ENCODE measurements at regions not wholly inside any gene's neighbourhood (a gene's known extent, or its start where the extent isn't known, plus 50 kb on each side); places are given as distances from the start of the nearest gene placed in this dataset.

GRCh38 chr7:47724335-47724982 is 142.5 kb upstream of the TNS3 start:
- Histone ChIP-seq H3K9me3 (ENCODE audit: control insufficient read depth in 4 of 4, insufficient read depth in 3 of 4, low read length in 3 of 4) (no peaks in the 10 kb centered on the region), H3K9ac (ENCODE audit: insufficient read depth in 1 of 2, low read length in 2 of 2) (no peak overlapping the region), H3K4me1 (ENCODE audit: control insufficient read depth in 5 of 5, insufficient read depth in 5 of 5, low read length in 5 of 5) (peaks cover 0 to 25% (median 4%) of the 10 kb centered on the region in 5 donors), H3K36me3 (ENCODE audit: control insufficient read depth in 4 of 4, insufficient read depth in 4 of 4, low read length in 4 of 4) (no peaks in the 10 kb centered on the region), H3K27me3 (ENCODE audit: control insufficient read depth in 3 of 3, insufficient read depth in 3 of 3, low read length in 2 of 3) (no peaks in the 10 kb centered on the region), H3K4me3 (no peak overlapping the region), H3K27ac (ENCODE audit: low read depth in 1 of 2, low read length in 1 of 2) (no peak overlapping the region)
- DNase-seq (peak; percentile 54 to 72 (median 61)), ATAC-seq (ENCODE audit: insufficient read depth, low FRiP score) (no peak)
- 85 to 90% methylated on average over 12 of the region's 12 CpGs for WGBS, 2 donors
- TF ChIP-seq CTCF (IDR thresholded peaks at IDR 0.05; ENCODE audit: control extremely low read depth, extremely low read depth) = no peak

DNA sequence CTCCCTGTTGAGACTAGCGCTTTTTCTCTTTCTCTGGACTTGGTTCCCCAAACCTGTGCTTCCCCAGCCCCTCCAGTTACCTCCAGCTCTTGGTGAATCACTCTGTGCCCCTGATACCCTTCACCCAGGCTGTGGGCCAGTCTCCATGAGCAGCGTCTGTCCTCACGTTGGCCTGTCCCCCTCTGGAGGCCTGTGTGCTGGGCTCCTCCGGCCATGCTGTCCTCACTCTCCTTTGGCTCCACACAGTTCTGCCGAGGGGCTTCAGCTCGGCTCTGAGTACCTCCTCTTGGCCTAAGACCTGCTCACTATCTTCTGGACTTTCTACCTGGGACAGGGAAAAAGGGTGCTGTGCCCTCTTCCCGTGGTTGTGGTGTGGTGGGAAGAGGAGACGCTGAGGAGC is 140.2 kb upstream of the TNS3 start:
- no peaks in the 10 kb centered on the region for H3K9me3 ChIP-seq (ENCODE audit: control insufficient read depth in 4 of 4, insufficient read depth in 3 of 4, low read length in 3 of 4)
- H3K4me3 ChIP-seq = no peak overlapping the region
- H3K9ac ChIP-seq (ENCODE audit: insufficient read depth in 1 of 2, low read length in 2 of 2) = no peak overlapping the region
- no peaks in the 10 kb centered on the region for H3K36me3 ChIP-seq (ENCODE audit: control insufficient read depth in 4 of 4, insufficient read depth in 4 of 4, low read length in 4 of 4)
- H3K4me1 ChIP-seq (ENCODE audit: control insufficient read depth in 5 of 5, insufficient read depth in 5 of 5, low read length in 5 of 5) = peaks cover 0 to 27% (median 4%) of the 10 kb centered on the region in 5 donors
- H3K27ac ChIP-seq (ENCODE audit: low read depth in 1 of 2, low read length in 1 of 2) = no peak overlapping the region
- no peak for TF ChIP-seq CTCF (IDR thresholded peaks at IDR 0.05; ENCODE audit: control extremely low read depth, extremely low read depth)
- ATAC-seq (ENCODE audit: insufficient read depth, low FRiP score) (no peak), DNase-seq (no peak)
- H3K27me3 ChIP-seq (ENCODE audit: control insufficient read depth in 3 of 3, insufficient read depth in 3 of 3, low read length in 2 of 3) = no peaks in the 10 kb centered on the region
- 95 to 97% methylated on average over 8 of the region's 8 CpGs for WGBS, 2 donors

DNA sequence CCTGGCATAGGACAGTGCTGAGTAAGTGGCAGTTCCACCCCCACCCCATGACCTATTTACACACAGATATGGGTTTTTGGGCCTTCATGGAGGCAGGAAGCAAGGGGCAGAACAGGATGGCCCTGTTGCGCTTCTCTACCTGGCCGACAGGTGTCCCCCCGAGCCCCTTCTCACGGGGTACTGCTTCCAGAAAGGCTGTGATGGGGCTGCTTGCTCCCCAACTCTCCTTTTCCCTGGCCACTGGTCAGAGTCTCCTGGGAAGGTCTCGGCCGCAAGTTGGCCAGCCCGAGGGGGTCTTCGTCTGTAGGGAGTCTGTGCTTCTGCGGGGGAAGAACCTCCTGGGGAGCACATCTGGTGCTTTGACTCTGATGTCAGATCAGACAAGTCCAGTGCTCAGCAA is 139.8 kb upstream of the TNS3 start:
- Histone ChIP-seq H3K27me3 (ENCODE audit: control insufficient read depth in 3 of 3, insufficient read depth in 3 of 3, low read length in 2 of 3) (no peaks in the 10 kb centered on the region), H3K4me3 (no peak overlapping the region), H3K4me1 (ENCODE audit: control insufficient read depth in 5 of 5, insufficient read depth in 5 of 5, low read length in 5 of 5) (peaks cover 0 to 27% (median 4%) of the 10 kb centered on the region in 5 donors), H3K9me3 (ENCODE audit: control insufficient read depth in 4 of 4, insufficient read depth in 3 of 4, low read length in 3 of 4) (no peaks in the 10 kb centered on the region), H3K36me3 (ENCODE audit: control insufficient read depth in 4 of 4, insufficient read depth in 4 of 4, low read length in 4 of 4) (no peaks in the 10 kb centered on the region), H3K27ac (ENCODE audit: low read depth in 1 of 2, low read length in 1 of 2) (no peak overlapping the region), H3K9ac (ENCODE audit: insufficient read depth in 1 of 2, low read length in 2 of 2) (no peak overlapping the region)
- no peak for ATAC-seq (ENCODE audit: insufficient read depth, low FRiP score)
- no peak for TF ChIP-seq CTCF (IDR thresholded peaks at IDR 0.05; ENCODE audit: control extremely low read depth, extremely low read depth)
- WGBS, 2 donors = 95 to 96% methylated on average over 9 of the region's 9 CpGs
- DNase-seq = no peak

GRCh38 chr7:47720907-47721244 is 139.0 kb upstream of the TNS3 start:
- no peak for ATAC-seq (ENCODE audit: insufficient read depth, low FRiP score)
- no peaks in the 10 kb centered on the region for H3K27me3 ChIP-seq (ENCODE audit: control insufficient read depth in 3 of 3, insufficient read depth in 3 of 3, low read length in 2 of 3)
- WGBS, 2 donors = 89 to 93% methylated on average over 8 of the region's 8 CpGs
- H3K9me3 ChIP-seq (ENCODE audit: control insufficient read depth in 4 of 4, insufficient read depth in 3 of 4, low read length in 3 of 4) = no peaks in the 10 kb centered on the region
- no peak for DNase-seq
- no peak overlapping the region for H3K4me3 ChIP-seq
- H3K36me3 ChIP-seq (ENCODE audit: control insufficient read depth in 4 of 4, insufficient read depth in 4 of 4, low read length in 4 of 4) = no peaks in the 10 kb centered on the region
- TF ChIP-seq CTCF (IDR thresholded peaks at IDR 0.05; ENCODE audit: control extremely low read depth, extremely low read depth) = no peak
- H3K4me1 ChIP-seq (ENCODE audit: control insufficient read depth in 5 of 5, insufficient read depth in 5 of 5, low read length in 5 of 5) = peaks cover 0 to 27% (median 4%) of the 10 kb centered on the region in 5 donors
- no peak overlapping the region for H3K27ac ChIP-seq (ENCODE audit: low read depth in 1 of 2, low read length in 1 of 2)
- H3K9ac ChIP-seq (ENCODE audit: insufficient read depth in 1 of 2, low read length in 2 of 2) = no peak overlapping the region

Measured in lung (tissue), 11 donors.